IMR-90 (cell line): ENCODE measurements at regions not wholly inside any gene's neighbourhood (a gene's known extent, or its start where the extent isn't known, plus 50 kb on each side); places are given as distances from the start of the nearest gene placed in this dataset.

Source experiments
- BHLHE40 ChIP-seq: fragments of 150-350 bp; IDR thresholded peaks from 2 replicates; pipeline ENCODE4 v1.6.1; 2016; ENCODE audit warnings: mild to moderate bottlenecking, low read depth, low read length
- POLR2A ChIP-seq: IDR thresholded peaks from 2 replicates; pipeline ENCODE4 v1.6.1; 2012; ENCODE audit warnings: mild to moderate bottlenecking, low read depth, low read length
- RAD21 ChIP-seq: IDR thresholded peaks from 2 replicates; pipeline ENCODE4 v1.6.1; 2012; ENCODE audit warnings: low read length, improper control_type of control experiment
- RCOR1 ChIP-seq: IDR thresholded peaks from 2 replicates; pipeline ENCODE4 v1.6.1; 2012; ENCODE audit warnings: mild to moderate bottlenecking, low read length, improper control_type of control experiment; ENCODE audit not compliant: insufficient replicate concordance
- TF ChIP-seq, protein P1 (sequence below): conservative IDR thresholded peaks from 2 replicates; pipeline ENCODE4 v1.5.1; 2012; ENCODE audit warnings: mild to moderate bottlenecking, low read depth, low read length, improper control_type of control experiment

DNA sequence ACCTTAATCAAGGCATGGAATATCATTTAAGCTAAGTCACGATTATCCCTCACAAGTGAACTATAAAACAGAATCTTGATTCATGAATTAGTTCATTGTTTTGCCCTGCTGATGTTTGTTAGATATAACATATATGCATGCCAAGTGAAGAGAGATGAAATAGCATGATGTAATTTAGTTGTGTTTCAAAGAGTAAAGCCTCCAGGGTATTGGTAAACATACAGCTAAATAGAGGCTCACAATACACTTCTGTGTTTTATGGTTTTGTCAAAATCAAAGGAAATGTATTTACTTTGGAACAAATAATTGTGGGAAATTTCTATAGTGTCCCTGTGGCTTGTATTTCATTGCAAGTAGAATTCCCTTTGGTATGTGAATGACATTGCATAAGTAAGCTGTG lies 69.0 kb upstream of the LEF1 start:
- TF ChIP-seq POLR2A = no peak
- no peak for TF ChIP-seq BHLHE40
- no peak for TF ChIP-seq RCOR1
- TF ChIP-seq RAD21 = no peak
- TF ChIP-seq, protein P1, sequence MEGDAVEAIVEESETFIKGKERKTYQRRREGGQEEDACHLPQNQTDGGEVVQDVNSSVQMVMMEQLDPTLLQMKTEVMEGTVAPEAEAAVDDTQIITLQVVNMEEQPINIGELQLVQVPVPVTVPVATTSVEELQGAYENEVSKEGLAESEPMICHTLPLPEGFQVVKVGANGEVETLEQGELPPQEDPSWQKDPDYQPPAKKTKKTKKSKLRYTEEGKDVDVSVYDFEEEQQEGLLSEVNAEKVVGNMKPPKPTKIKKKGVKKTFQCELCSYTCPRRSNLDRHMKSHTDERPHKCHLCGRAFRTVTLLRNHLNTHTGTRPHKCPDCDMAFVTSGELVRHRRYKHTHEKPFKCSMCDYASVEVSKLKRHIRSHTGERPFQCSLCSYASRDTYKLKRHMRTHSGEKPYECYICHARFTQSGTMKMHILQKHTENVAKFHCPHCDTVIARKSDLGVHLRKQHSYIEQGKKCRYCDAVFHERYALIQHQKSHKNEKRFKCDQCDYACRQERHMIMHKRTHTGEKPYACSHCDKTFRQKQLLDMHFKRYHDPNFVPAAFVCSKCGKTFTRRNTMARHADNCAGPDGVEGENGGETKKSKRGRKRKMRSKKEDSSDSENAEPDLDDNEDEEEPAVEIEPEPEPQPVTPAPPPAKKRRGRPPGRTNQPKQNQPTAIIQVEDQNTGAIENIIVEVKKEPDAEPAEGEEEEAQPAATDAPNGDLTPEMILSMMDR = no peak
